GM19043 (cell line): ENCODE measurements at regions not wholly inside any gene's neighbourhood (a gene's known extent, or its start where the extent isn't known, plus 50 kb on each side); places are given as distances from the start of the nearest gene placed in this dataset.

Experiments
- ATAC-seq: cut with Tn5 transposase; IDR thresholded peaks from one replicate; pipeline ENCODE4 v1.9.1; 2021; ENCODE audit warnings: low read depth; ENCODE audit not compliant: unreplicated experiment

- ATAC-seq = no peak
These were observed 402.1 kb downstream of the KCTD8 start for GRCh38 chr4:44046491-44046890.

- no peak for ATAC-seq
These were observed 391.9 kb downstream of the KCTD8 start for GRCh38 chr4:44056721-44057151.

- ATAC-seq = no peak
These were observed 377.8 kb downstream of the KCTD8 start for GRCh38 chr4:44070843-44071242.

- no peak for ATAC-seq
These were observed 376.4 kb downstream of the KCTD8 start for GRCh38 chr4:44071959-44072955.

GRCh38 chr4:44086753-44087152, 361.9 kb downstream of the KCTD8 start:
- ATAC-seq = no peak

- no peak for ATAC-seq
These were observed 355.2 kb downstream of the KCTD8 start for GRCh38 chr4:44093390-44093789.

GRCh38 chr4:44098973-44099372, 349.6 kb downstream of the KCTD8 start:
- ATAC-seq = no peak

- ATAC-seq = no peak
These were observed 348.2 kb downstream of the KCTD8 start for GRCh38 chr4:44100456-44100855.

GRCh38 chr4:44118971-44119680, 329.5 kb downstream of the KCTD8 start:
- ATAC-seq = no peak

GRCh38 chr4:44120646-44121045, 328.0 kb downstream of the KCTD8 start:
- no peak for ATAC-seq

- ATAC-seq = no peak
These were observed 327.4 kb downstream of the KCTD8 start for GRCh38 chr4:44121210-44121609.
